ENCODE measurements at regions not wholly inside any gene's neighbourhood (a gene's known extent, or its start where the extent isn't known, plus 50 kb on each side); places are given as distances from the start of the nearest gene placed in this dataset.

- no peak for DNase-seq
Observed at GRCh38 chr20:60819511-60819910, 432.6 kb upstream of the CDH4 start.

- DNase-seq = no peak
Observed at GRCh38 chr20:60820149-60820548, 431.9 kb upstream of the CDH4 start.

DNA sequence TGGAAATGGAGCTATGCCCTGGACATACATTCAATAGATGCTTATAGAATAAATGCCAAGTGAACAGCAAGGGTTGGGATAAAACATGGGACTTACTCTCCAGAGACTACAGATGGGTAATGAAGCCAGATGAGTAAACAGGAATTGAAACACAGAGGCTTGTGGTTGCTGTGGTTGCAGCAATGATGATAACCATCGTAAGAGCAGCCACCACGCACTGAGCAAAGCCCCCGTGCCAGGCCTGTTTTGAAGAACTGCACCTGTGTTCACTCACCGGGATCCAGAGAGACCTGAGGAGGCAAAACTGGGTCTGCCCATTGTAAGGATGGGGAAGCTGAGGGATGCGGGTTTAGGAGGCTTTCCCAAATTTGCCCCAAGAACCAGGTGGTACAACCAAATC, 431.1 kb upstream of the CDH4 start:
- no peak for DNase-seq

- no peak for DNase-seq
Observed at GRCh38 chr20:60822699-60823607, 429.1 kb upstream of the CDH4 start.

GRCh38 chr20:60835876-60836275, 416.2 kb upstream of the CDH4 start:
- DNase-seq = no peak

DNA sequence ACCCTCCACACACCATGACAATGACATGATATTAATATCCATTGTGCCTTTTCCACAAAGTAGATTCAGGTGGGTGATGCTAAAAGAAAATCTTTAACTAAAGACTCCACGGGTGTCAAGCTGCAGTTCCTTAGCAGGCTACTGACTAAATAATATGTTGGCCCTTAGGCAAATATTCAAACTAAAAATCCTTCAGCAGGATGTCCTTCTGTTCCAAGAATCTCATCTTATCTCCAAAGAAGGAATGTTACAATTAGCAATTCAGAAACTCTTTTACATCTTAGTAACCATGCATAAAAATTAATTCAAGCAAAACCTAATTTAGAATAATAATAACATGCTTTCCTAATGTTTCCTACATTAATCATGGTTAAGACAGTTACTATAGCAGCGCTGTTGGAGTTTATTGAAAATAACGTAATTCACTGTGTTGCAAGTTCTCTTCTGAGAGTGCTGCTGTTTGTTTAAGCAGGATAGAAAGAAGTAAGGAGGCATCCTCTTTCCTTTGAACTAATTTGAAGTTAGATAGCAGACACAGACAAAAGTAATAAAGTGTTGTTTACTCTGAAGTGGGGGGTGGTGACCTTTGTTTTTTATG, 414.8 kb upstream of the CDH4 start:
- no peak for DNase-seq

DNA sequence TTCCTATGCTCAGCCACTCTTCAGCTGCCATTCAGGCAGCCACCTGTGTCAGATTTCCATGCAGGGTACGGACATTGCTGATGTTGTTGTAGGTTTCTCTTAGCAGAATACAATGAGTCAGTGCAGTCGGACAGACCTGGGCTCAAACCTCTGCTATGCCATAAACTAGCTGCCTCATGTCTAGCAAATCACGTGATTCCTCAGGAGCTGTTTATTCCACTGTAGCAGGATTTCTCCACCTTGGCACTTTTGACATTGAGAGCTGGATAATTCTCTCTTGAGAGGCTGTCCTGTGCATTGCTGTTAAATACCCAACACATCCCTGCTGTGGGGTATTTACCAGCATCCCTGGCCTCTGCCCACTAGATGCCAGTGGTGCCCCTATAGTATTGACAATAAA, 413.8 kb upstream of the CDH4 start:
- DNase-seq = no peak

DNA sequence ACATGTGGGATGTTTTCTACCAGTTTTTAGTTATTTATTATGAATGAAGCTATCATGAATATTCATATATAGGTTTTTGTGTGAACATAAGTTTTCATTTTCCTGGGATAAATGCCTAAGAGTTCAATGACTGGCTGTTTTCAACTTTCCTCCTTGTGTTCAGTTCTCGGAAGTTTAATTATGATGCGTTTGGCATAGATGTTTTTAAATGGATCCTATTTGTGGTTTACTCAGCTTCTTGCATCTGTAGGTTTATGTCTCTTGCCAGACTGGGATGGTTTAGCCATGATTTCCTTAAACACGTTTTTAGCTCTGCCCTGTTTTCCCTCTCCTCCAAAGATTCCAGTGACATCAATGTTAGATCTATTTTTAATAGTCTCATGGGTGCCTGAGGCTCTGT, 411.1 kb upstream of the CDH4 start:
- no peak for DNase-seq

DNA sequence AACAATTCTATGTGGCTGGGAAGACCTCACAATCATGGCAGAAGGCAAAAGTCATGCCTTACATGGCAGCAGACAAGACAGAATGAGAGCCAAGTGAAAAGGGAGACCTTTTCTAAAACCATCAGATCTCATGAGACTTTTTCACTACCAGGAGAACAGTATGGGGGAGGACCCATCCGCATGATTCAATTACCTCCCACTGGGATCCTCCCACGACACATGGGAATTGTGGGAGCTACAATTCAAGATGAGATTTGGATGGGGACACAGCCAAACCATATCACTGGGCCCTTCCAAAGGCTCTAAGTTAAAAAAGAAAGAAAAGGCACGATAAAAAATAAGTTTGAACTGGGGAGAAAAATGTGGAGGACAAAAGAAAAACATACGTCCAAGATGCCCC, 406.9 kb upstream of the CDH4 start:
- no peak for DNase-seq

GRCh38 chr20:60851826-60852704, 400.0 kb upstream of the CDH4 start:
- DNase-seq = no peak

GRCh38 chr20:60857708-60858107, 394.4 kb upstream of the CDH4 start:
- DNase-seq = no peak

GRCh38 chr20:60862601-60863000, 389.5 kb upstream of the CDH4 start:
- DNase-seq = no peak

GRCh38 chr20:60863548-60863947, 388.5 kb upstream of the CDH4 start:
- DNase-seq = no peak

DNA sequence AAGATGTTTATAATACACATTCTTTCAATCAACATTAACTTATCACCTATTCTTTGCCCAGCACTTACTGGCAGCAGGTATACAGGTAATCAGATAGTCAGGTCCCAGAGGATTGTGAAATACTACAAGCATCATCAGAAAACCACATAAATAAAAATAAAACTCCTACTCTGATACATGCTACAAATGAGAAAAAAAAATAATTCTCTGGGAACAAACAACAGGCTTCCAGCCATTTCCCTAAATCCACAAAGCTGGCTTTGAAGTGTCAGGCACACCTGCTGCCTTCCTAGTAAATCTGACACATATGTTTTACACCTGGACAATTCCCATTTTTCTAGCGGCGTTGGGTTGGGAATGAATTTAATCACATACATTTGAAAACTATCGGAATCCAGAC, 384.5 kb upstream of the CDH4 start:
- DNase-seq = no peak

DNA sequence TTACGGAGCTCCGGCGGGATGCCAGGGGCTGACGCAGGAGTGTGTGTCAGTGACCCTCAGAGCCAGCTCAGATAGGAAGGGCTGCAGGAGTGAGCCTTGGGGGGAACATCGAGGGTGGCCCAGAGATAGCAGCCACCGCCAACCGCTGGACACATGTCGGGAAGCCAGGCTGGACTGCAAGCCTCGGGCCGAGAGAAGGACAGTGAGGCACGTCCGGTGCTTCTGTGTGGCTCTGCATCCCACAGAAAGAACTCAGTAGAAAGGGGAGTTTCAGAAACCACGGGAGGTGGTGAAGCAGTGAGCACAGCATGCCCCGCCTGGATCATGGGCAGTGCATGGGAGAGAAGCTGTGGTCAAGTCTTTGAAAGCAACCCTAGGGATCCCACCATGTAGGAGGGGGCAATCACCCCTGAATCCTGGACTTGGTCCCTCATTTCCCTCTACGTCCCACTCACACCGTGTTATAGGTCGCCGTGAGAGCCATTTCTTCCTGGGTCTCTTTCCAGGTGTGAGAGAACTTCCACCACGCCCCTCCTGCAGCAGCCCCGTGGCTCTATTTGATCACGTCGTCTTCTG, 383.7 kb upstream of the CDH4 start:
- DNase-seq = no peak

DNA sequence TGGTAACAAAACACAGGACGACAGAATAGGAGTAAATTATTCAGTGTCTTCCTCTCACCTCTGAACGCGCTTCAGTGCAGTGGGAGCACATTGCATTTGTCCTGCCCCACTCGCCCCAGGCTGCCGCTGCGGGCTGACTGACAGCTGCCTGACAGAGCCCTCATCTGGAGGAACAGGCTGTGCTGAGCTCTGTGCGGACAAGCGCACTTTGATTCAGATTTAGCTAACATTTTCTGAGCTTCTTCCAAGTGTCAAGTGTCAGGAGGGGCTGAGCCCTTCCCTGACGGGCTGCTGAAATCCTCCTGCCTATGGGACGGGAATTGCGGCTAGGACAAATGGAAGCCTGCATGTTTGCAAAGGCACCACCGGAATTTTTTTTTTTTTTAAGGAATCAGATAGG, 383.0 kb upstream of the CDH4 start:
- DNase-seq = no peak

- DNase-seq = no peak
Observed at GRCh38 chr20:60869625-60870024, 382.4 kb upstream of the CDH4 start.

GRCh38 chr20:60870040-60870439, 382.0 kb upstream of the CDH4 start:
- no peak for DNase-seq

DNA sequence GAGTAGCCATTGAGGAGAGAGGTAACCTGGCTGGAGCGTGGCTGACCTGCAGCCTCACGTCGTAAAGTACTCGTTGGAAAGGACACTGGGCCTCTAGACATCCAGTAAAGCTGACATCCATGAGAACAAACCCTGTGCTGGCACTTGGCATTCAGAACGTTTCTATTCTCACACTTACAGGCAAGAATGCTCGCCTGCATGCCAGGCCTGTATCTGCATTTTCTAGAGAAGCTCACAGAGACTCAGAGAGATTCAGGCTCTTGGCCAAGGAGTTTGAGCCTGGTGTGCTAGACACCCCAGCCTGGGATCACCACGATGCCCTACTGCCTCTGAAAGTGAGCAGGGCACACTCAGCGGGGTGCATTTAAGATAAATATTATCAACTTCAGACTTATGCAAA, 379.8 kb upstream of the CDH4 start:
- no peak for DNase-seq

DNA sequence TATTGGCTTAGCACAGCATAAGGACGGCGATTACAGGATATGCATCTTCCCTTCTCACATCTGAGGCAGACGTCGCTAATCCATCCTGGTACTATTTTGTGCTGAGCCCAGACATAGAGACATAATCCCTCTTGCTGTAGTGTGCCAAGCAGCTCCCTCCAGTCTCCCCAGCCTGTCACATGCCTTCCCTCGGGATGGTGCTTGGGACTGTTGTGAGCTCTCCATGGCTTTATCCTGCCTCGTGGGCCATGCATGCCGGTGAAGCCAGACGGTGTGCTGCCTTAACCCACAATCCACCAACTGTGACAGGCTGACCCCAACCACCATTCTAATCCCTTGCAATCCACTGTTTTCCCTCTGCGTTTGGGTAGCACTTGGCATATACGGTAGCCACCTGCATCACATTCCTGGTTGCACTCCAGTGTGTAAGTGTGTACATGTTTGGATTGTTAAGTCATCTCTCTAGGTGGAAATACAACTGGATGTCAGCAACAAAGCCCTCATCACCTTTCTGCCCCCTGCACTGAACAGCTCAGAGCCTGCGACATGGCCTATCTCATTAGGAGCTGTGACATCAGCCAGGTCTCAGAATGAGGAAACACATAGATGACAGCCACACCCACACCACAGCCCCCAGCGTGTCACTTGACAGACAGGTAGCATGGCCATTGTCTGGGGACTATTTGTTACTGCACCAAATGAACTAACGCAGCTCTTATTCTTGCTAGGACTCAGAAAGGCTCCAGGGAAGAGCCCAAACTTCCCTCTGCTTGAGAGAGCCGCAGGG, 374.8 kb upstream of the CDH4 start:
- no peak for DNase-seq

DNA sequence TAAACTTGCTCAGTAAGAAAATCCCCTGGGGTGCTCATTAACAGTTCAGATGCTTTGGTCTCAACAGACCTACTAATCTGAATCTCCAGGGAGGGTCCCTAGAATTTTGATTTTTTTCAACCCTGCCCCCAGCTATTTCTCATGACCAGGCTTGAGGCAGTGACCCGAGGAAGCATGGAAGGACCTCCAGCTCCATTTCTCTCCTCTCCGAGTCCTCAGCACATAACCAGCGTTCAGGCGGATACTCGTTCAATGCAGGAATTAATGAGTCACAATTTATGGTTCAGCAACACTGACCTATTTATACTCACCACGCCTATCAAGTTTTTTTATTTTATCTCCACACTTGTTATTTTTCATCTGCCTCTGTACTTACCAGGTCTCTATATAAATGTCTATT, 369.2 kb upstream of the CDH4 start:
- no peak for DNase-seq

- no peak for DNase-seq
Observed at GRCh38 chr20:60883496-60883895, 368.6 kb upstream of the CDH4 start.
